Breast epithelium (tissue), 3 donors: ENCODE measurements at regions not wholly inside any gene's neighbourhood (a gene's known extent, or its start where the extent isn't known, plus 50 kb on each side); places are given as distances from the start of the nearest gene placed in this dataset.

Source experiments
- CTCF ChIP-seq, 3 donors: fragments of 450-650 bp; IDR thresholded peaks; one replicate each; pipeline ENCODE4 v1.5.1; 2016 to 2017; ENCODE audit warnings: antibody characterized with exemption in 3 of 3, mild to moderate bottlenecking in 3 of 3, moderate library complexity in 3 of 3
- POLR2A ChIP-seq: fragments of 450-650 bp; IDR thresholded peaks from one replicate; pipeline ENCODE4 v1.6.1; 2016; ENCODE audit warnings: antibody characterized with exemption, mild to moderate bottlenecking, moderate library complexity

- no peak for TF ChIP-seq CTCF (IDR thresholded peaks at IDR 0.05)
- TF ChIP-seq POLR2A, result no peak
These were observed 416.3 kb downstream of the GPATCH2 start for GRCh38 chr1:217214551-217214950.
